Lower lobe of right lung (tissue), 2 donors: ENCODE measurements at regions not wholly inside any gene's neighbourhood (a gene's known extent, or its start where the extent isn't known, plus 50 kb on each side); places are given as distances from the start of the nearest gene placed in this dataset.

Source experiments
- ATAC-seq, 2 donors: fragments of 200-7000 bp; cut with Tn5 transposase; one replicate each; pipeline ENCODE4 v1.9.1; 2020 to 2022; ENCODE audit warnings: mild to moderate bottlenecking in 2 of 2, moderate library complexity in 2 of 2
- DNase-seq: peaks from one replicate; pipeline ENCODE4 v3.0.0-alpha.2; 2020
- H3K27ac ChIP-seq: fragments of 200-600 bp; one replicate; pipeline ENCODE4 v1.8.0; 2022
- H3K27me3 ChIP-seq: fragments of 200-600 bp; one replicate; pipeline ENCODE4 v1.8.0; 2022; ENCODE audit warnings: low read depth
- H3K36me3 ChIP-seq: fragments of 200-600 bp; one replicate; pipeline ENCODE4 v1.8.0; 2022; ENCODE audit warnings: mild to moderate bottlenecking
- H3K4me1 ChIP-seq: fragments of 200-600 bp; one replicate; pipeline ENCODE4 v1.8.0; 2022
- H3K4me3 ChIP-seq: fragments of 200-600 bp; one replicate; pipeline ENCODE4 v1.8.0; 2022; ENCODE audit warnings: mild to moderate bottlenecking
- H3K9me3 ChIP-seq: fragments of 200-600 bp; one replicate; pipeline ENCODE4 v1.8.0; 2022
- CTCF ChIP-seq: fragments of 200-600 bp; IDR thresholded peaks from one replicate; pipeline ENCODE4 v1.8.0; 2022; ENCODE audit warnings: antibody characterized with exemption, mild to moderate bottlenecking
- intact Hi-C: fragments of 100-400 bp; cut with DNase I; formaldehyde crosslinking; loops from one replicate; pipeline ENCODE4 v1.11.0; 2022
- donor health status: DM: no; HTN: yes; CAD: no; lungs with severe emphysema.

- no peak for ATAC-seq
- no peaks in the 10 kb centered on the region for H3K9me3 ChIP-seq
Measured at GRCh38 chr18:11429876-11430275, 179.5 kb upstream of the SLC35G4 start.

GRCh38 chr18:11425211-11425610 lies 184.2 kb upstream of the SLC35G4 start:
- DNase-seq (no peak), ATAC-seq (no peak)
- TF ChIP-seq CTCF = no peak
- Histone ChIP-seq H3K36me3 (no peaks in the 10 kb centered on the region), H3K9me3 (no peaks in the 10 kb centered on the region), H3K4me3 (no peak overlapping the region), H3K27ac (no peak overlapping the region), H3K27me3 (no peaks in the 10 kb centered on the region), H3K4me1 (no peaks in the 10 kb centered on the region)
- intact Hi-C loops = no loop called here

More at GRCh38 chr18:11429876-11430275, 179.5 kb upstream of the SLC35G4 start:
- Histone ChIP-seq H3K27ac (no peak overlapping the region), H3K27me3 (no peaks in the 10 kb centered on the region), H3K36me3 (no peaks in the 10 kb centered on the region), H3K4me3 (no peak overlapping the region), H3K4me1 (no peaks in the 10 kb centered on the region)
- no peak for TF ChIP-seq CTCF
- intact Hi-C loops = no loop called here
- no peak for DNase-seq

GRCh38 chr18:11419338-11419737 lies 190.1 kb upstream of the SLC35G4 start:
- ATAC-seq (no peak), DNase-seq (no peak)
- Histone ChIP-seq H3K4me1 (no peaks in the 10 kb centered on the region), H3K36me3 (no peaks in the 10 kb centered on the region), H3K4me3 (no peak overlapping the region), H3K27me3 (no peaks in the 10 kb centered on the region), H3K27ac (no peak overlapping the region), H3K9me3 (no peaks in the 10 kb centered on the region)
- intact Hi-C loops = no loop called here
- TF ChIP-seq CTCF = no peak

GRCh38 chr18:11412811-11413210 lies 196.6 kb upstream of the SLC35G4 start:
- Histone ChIP-seq H3K4me3 (no peak overlapping the region), H3K4me1 (no peaks in the 10 kb centered on the region), H3K9me3 (no peaks in the 10 kb centered on the region), H3K36me3 (no peaks in the 10 kb centered on the region), H3K27ac (no peak overlapping the region), H3K27me3 (no peaks in the 10 kb centered on the region)
- intact Hi-C loops = no loop called here
- TF ChIP-seq CTCF = no peak
- ATAC-seq (no peak), DNase-seq (no peak)

GRCh38 chr18:11411048-11411447 lies 198.3 kb upstream of the SLC35G4 start:
- intact Hi-C loops = no loop called here
- no peak for TF ChIP-seq CTCF
- no peak for DNase-seq
- H3K9me3 ChIP-seq = no peaks in the 10 kb centered on the region
- no peaks in the 10 kb centered on the region for H3K4me1 ChIP-seq
- H3K27me3 ChIP-seq = no peaks in the 10 kb centered on the region
- ATAC-seq = no peak
- no peaks in the 10 kb centered on the region for H3K36me3 ChIP-seq
- H3K4me3 ChIP-seq = no peak overlapping the region
- H3K27ac ChIP-seq = no peak overlapping the region

GRCh38 chr18:11408555-11409065 lies 200.8 kb upstream of the SLC35G4 start:
- DNase-seq (no peak), ATAC-seq (no peak)
- intact Hi-C loops = no loop called here
- no peak for TF ChIP-seq CTCF
- H3K36me3 ChIP-seq = no peaks in the 10 kb centered on the region
- no peaks in the 10 kb centered on the region for H3K4me1 ChIP-seq
- no peak overlapping the region for H3K4me3 ChIP-seq
- H3K27me3 ChIP-seq = no peaks in the 10 kb centered on the region
- no peak overlapping the region for H3K27ac ChIP-seq
- no peaks in the 10 kb centered on the region for H3K9me3 ChIP-seq
